ENCODE measurements at regions not wholly inside any gene's neighbourhood (a gene's known extent, or its start where the extent isn't known, plus 50 kb on each side); places are given as distances from the start of the nearest gene placed in this dataset.

- H3K4me1 ChIP-seq (ENCODE audit: insufficient read depth, low read length): no peaks in the 10 kb centered on the region
- no peak overlapping the region for H2BK5ac ChIP-seq (ENCODE audit: insufficient read length, low read length)
- no peak overlapping the region for H3K4me3 Mint-ChIP-seq
- H3K23ac ChIP-seq (ENCODE audit: insufficient read length, low read depth, low read length): no peak overlapping the region
- no peak overlapping the region for H4K5ac ChIP-seq (ENCODE audit: insufficient read length, low read depth, low read length)
- H2BK120ac ChIP-seq (ENCODE audit: low read depth, low read length, poor library complexity, severe bottlenecking): no peak overlapping the region
- H3K27ac ChIP-seq (ENCODE audit: insufficient read length, low read depth, low read length): no peak overlapping the region
- no peak overlapping the region for H4K91ac ChIP-seq (ENCODE audit: insufficient read length, low read depth, low read length)
- no peaks in the 10 kb centered on the region for H3K23me2 ChIP-seq (ENCODE audit: insufficient read length, low read depth, low read length, poor library complexity, severe bottlenecking)
- H3K9me3 ChIP-seq (ENCODE audit: control insufficient read depth, low read depth, low read length): no peaks in the 10 kb centered on the region
- no peak overlapping the region for H2BK12ac ChIP-seq (ENCODE audit: insufficient read length, low read depth, low read length)
- H2BK15ac ChIP-seq (ENCODE audit: low read depth, low read length): no peak overlapping the region
- TF ChIP-seq CTCF (conservative IDR thresholded peaks at IDR 0.05): no peak
- no peak overlapping the region for H3K27ac Mint-ChIP-seq
- no CpG with 5 or more reads among the region's 2 CpGs for WGBS (ENCODE audit: extremely low coverage, insufficient read length, low lambda C conversion rate)
- no peak overlapping the region for H3K4me2 ChIP-seq (ENCODE audit: insufficient read depth, insufficient read length, low read length)
- no peak overlapping the region for H3K4ac ChIP-seq (ENCODE audit: low read depth, low read length)
- H2AK5ac ChIP-seq (ENCODE audit: insufficient read length, low read length): no peak overlapping the region
- peaks cover 5% of the 10 kb centered on the region for H3K27me3 Mint-ChIP-seq (ENCODE audit: low read depth)
- no peak overlapping the region for H2AFZ ChIP-seq (ENCODE audit: low read length)
- no peak overlapping the region for H3K56ac ChIP-seq (ENCODE audit: insufficient read length, low read depth, low read length)
- DNase-seq: no peak
- H4K8ac ChIP-seq (replicated peaks; ENCODE audit: insufficient read length, low read depth, low read length): no peak overlapping the region
- no peaks in the 10 kb centered on the region for H4K20me1 ChIP-seq (ENCODE audit: control insufficient read depth, insufficient read depth, insufficient read length)
- no peak overlapping the region for H3K14ac ChIP-seq (ENCODE audit: insufficient read depth, low read length)
- H3T11ph ChIP-seq (ENCODE audit: low read length): no peak overlapping the region
- no peak overlapping the region for H2BK20ac ChIP-seq (ENCODE audit: low read depth, low read length, poor library complexity, severe bottlenecking)
- no peaks in the 10 kb centered on the region for H3K79me2 ChIP-seq (ENCODE audit: insufficient read depth, low read length)
- peaks cover 15 to 18% of the 10 kb centered on the region in 2 experiments for H3K9me3 Mint-ChIP-seq
- H3K18ac ChIP-seq (ENCODE audit: insufficient read length, low read depth, low read length): no peak overlapping the region
- peaks cover 0 to 3% of the 10 kb centered on the region in 2 experiments; a peak in 1 of 4 replicates for H3K4me1 Mint-ChIP-seq
- no peaks in the 10 kb centered on the region for H3K27me3 ChIP-seq (ENCODE audit: insufficient read depth, low read length)
- H3K79me1 ChIP-seq (ENCODE audit: insufficient read depth, low read depth, low read length, poor library complexity, severe bottlenecking): no peaks in the 10 kb centered on the region
- no peak overlapping the region for H3K9ac ChIP-seq (ENCODE audit: extremely low read depth, insufficient read length, low read length)
- H3K36me3 Mint-ChIP-seq (ENCODE audit: insufficient read depth in 1 of 3, low read depth in 3 of 3): peaks cover 2 to 19% (median 11%) of the 10 kb centered on the region in 3 experiments; a peak in 6 of 7 replicates
Measured at GRCh38 chr2:111634050-111634794, 249.8 kb downstream of the ANAPC1 start.

Data from H9 (cell line).